ENCODE measurements at regions not wholly inside any gene's neighbourhood (a gene's known extent, or its start where the extent isn't known, plus 50 kb on each side); places are given as distances from the start of the nearest gene placed in this dataset.

GRCh38 chr4:17138847-17139246 is 240.4 kb upstream of the LDB2 start:
- TF ChIP-seq ZBTB7A (IDR thresholded peaks at IDR 0.05; ENCODE audit: low read depth) = no peak
- no peak for TF ChIP-seq YY1 (IDR thresholded peaks at IDR 0.05; ENCODE audit: low read depth)
- no peak for TF ChIP-seq EGR1 (IDR thresholded peaks at IDR 0.05)
- TF ChIP-seq CREB1 (IDR thresholded peaks at IDR 0.05; ENCODE audit: low read depth) = no peak
- TF ChIP-seq MAX (IDR thresholded peaks at IDR 0.05) = no peak
- TF ChIP-seq FOXM1 (IDR thresholded peaks at IDR 0.05; ENCODE audit: borderline replicate concordance, low read depth) = no peak
- TF ChIP-seq CEBPB (IDR thresholded peaks at IDR 0.05) = no peak

- TF ChIP-seq ZBTB7A (IDR thresholded peaks at IDR 0.05; ENCODE audit: low read depth) = no peak
- no peak for TF ChIP-seq REST (IDR thresholded peaks at IDR 0.05; ENCODE audit: low read depth)
- no peak for TF ChIP-seq TAF1 (IDR thresholded peaks at IDR 0.05; ENCODE audit: low read depth)
- TF ChIP-seq EGR1 (IDR thresholded peaks at IDR 0.05) = no peak
- no peak for TF ChIP-seq TCF12 (IDR thresholded peaks at IDR 0.05; ENCODE audit: low read depth)
- no peak for TF ChIP-seq YY1 (IDR thresholded peaks at IDR 0.05; ENCODE audit: low read depth)
- no peak for TF ChIP-seq EP300 (IDR thresholded peaks at IDR 0.05; ENCODE audit: borderline replicate concordance)
- TF ChIP-seq NFIC (IDR thresholded peaks at IDR 0.05) = no peak
These were observed 236.1 kb upstream of the LDB2 start for GRCh38 chr4:17134565-17134964.

- no peak for TF ChIP-seq RAD21 (IDR thresholded peaks at IDR 0.05; ENCODE audit: low read depth)
These were observed 235.7 kb upstream of the LDB2 start for GRCh38 chr4:17134100-17134499.

GRCh38 chr4:17132226-17132625 is 233.8 kb upstream of the LDB2 start:
- TF ChIP-seq MAX (IDR thresholded peaks at IDR 0.05) (no peak), USF1 (IDR thresholded peaks at IDR 0.05) (no peak), TCF12 (IDR thresholded peaks at IDR 0.05; ENCODE audit: low read depth) (no peak), EGR1 (IDR thresholded peaks at IDR 0.05) (no peak), YY1 (IDR thresholded peaks at IDR 0.05; ENCODE audit: low read depth) (no peak), NFIC (IDR thresholded peaks at IDR 0.05) (no peak), REST (IDR thresholded peaks at IDR 0.05; ENCODE audit: low read depth) (no peak), CREB1 (IDR thresholded peaks at IDR 0.05; ENCODE audit: low read depth) (no peak), FOXM1 (IDR thresholded peaks at IDR 0.05; ENCODE audit: borderline replicate concordance, low read depth) (no peak), CEBPB (IDR thresholded peaks at IDR 0.05) (no peak), TEAD4 (IDR thresholded peaks at IDR 0.05) (no peak), RAD21 (IDR thresholded peaks at IDR 0.05; ENCODE audit: low read depth) (no peak), ZBTB7A (IDR thresholded peaks at IDR 0.05; ENCODE audit: low read depth) (no peak), EP300 (IDR thresholded peaks at IDR 0.05; ENCODE audit: borderline replicate concordance) (no peak), TAF1 (IDR thresholded peaks at IDR 0.05; ENCODE audit: low read depth) (no peak)

- TF ChIP-seq ZBTB7A (IDR thresholded peaks at IDR 0.05; ENCODE audit: low read depth) (no peak), USF1 (IDR thresholded peaks at IDR 0.05) (no peak), TEAD4 (IDR thresholded peaks at IDR 0.05) (no peak), RAD21 (IDR thresholded peaks at IDR 0.05; ENCODE audit: low read depth) (no peak), REST (IDR thresholded peaks at IDR 0.05; ENCODE audit: low read depth) (no peak), NFIC (IDR thresholded peaks at IDR 0.05) (no peak), EGR1 (IDR thresholded peaks at IDR 0.05) (no peak), EP300 (IDR thresholded peaks at IDR 0.05; ENCODE audit: borderline replicate concordance) (no peak), CEBPB (IDR thresholded peaks at IDR 0.05) (no peak), FOXM1 (IDR thresholded peaks at IDR 0.05; ENCODE audit: borderline replicate concordance, low read depth) (no peak), CREB1 (IDR thresholded peaks at IDR 0.05; ENCODE audit: low read depth) (no peak), MAX (IDR thresholded peaks at IDR 0.05) (no peak), TAF1 (IDR thresholded peaks at IDR 0.05; ENCODE audit: low read depth) (no peak), TCF12 (IDR thresholded peaks at IDR 0.05; ENCODE audit: low read depth) (no peak), YY1 (IDR thresholded peaks at IDR 0.05; ENCODE audit: low read depth) (no peak)
These were observed 229.8 kb upstream of the LDB2 start for GRCh38 chr4:17128268-17128667.

All from Ishikawa (cell line).